ENCODE measurements at regions not wholly inside any gene's neighbourhood (a gene's known extent, or its start where the extent isn't known, plus 50 kb on each side); places are given as distances from the start of the nearest gene placed in this dataset.
A peak's percentile ranks its signal among the peaks of the same experiment; 100 is the strongest.

DNA sequence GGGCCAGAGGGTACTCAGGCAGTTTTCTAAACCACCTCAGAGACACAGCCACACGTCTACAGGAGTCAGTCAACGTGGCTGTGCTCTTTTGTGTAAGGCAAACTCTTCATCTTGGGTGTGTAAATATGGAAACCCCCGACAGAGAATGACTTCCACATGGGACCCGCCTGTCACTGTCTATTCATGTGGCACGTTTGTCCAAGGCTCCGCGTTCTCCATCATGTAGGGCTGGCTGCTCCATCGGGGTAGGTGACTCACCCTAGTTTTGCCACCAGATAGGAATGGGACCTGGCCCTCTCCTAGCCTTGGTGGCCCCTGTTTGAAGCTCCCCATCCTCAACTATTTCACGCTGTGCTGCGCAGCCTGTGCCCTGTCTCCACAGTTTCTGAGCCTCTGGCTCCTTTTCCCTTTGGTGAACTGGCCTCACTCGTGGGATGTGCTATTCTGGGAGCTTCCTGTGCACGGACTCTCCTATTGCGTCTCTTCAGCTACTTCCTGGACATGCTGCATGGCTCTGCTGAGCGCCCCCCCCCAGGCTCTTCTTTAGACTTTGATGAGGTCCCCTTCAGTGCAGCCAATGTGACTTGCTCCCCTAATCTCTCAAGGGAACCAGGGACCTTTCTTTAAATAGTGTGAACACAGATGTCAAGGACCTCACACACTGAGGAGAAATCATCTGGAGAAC, 143.2 kb upstream of the PDE10A start:
- intact Hi-C loops (cut with DNase I) = no loop called here
- TF ChIP-seq, protein P1, sequence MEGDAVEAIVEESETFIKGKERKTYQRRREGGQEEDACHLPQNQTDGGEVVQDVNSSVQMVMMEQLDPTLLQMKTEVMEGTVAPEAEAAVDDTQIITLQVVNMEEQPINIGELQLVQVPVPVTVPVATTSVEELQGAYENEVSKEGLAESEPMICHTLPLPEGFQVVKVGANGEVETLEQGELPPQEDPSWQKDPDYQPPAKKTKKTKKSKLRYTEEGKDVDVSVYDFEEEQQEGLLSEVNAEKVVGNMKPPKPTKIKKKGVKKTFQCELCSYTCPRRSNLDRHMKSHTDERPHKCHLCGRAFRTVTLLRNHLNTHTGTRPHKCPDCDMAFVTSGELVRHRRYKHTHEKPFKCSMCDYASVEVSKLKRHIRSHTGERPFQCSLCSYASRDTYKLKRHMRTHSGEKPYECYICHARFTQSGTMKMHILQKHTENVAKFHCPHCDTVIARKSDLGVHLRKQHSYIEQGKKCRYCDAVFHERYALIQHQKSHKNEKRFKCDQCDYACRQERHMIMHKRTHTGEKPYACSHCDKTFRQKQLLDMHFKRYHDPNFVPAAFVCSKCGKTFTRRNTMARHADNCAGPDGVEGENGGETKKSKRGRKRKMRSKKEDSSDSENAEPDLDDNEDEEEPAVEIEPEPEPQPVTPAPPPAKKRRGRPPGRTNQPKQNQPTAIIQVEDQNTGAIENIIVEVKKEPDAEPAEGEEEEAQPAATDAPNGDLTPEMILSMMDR (IDR thresholded peaks at IDR 0.05) = no peak
- Histone ChIP-seq H3K4me3 (no peak overlapping the region), H3K27me3 (no peaks in the 10 kb centered on the region), H3K9me3 (no peaks in the 10 kb centered on the region), H3K4me1 (no peaks in the 10 kb centered on the region), H3K27ac (no peak overlapping the region), H3K36me3 (no peaks in the 10 kb centered on the region)
- DNase-seq (ENCODE audit: low spot score in 2 of 2) = no peak

DNA sequence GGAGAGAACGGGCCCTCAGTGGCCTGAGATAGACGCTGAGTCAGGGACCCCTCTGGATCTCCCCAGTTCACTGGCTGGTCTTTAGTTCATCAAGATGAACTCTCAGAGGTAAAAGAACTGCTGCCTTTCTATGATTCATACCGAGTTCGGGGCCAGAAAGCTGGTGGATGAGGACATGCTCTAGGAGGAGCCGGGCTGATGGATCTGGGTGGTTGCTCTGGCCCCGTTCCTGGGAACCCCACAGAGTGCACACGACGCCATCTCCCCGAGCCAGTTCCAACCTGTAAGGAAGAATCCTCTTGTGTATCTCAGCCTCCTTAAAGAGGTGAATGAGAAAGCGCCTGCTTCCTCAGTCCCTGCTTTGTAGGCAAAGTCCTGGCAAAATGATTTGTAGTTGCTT, 142.6 kb upstream of the PDE10A start:
- TF ChIP-seq, protein P1 (IDR thresholded peaks at IDR 0.05) = no peak
- Histone ChIP-seq H3K27me3 (no peaks in the 10 kb centered on the region), H3K9me3 (no peaks in the 10 kb centered on the region), H3K4me1 (no peaks in the 10 kb centered on the region), H3K4me3 (no peak overlapping the region), H3K27ac (no peak overlapping the region), H3K36me3 (no peaks in the 10 kb centered on the region)
- intact Hi-C loops (cut with DNase I) = no loop called here
- DNase-seq (ENCODE audit: low spot score in 2 of 2) = no peak

DNA sequence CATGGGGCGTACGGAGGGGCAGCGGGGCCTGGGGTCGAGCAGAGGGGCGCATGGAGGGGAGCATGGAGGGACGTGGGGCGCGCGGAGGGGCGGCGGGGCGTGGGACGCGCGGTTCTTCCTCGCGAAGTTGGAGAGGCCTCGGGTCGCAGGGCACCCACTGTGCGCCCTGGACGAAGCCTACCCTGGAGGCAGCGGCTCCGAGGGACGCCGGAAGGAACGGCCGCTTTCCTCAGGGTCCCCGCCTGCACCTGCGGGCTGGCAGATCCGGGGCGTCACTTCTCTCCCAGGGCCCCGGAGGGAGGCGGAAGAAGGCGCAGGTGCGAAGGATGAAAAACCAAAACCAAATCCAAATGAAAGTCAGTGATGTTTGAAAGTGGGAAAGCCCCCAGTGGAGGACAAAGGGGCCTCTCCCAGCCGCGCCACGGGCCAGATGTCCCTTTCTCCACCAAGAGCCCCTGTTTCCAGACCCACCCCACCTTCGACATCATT, 142.1 kb upstream of the PDE10A start:
- H3K4me1 ChIP-seq = no peaks in the 10 kb centered on the region
- TF ChIP-seq, protein P1 (IDR thresholded peaks at IDR 0.05) = no peak
- no peaks in the 10 kb centered on the region for H3K27me3 ChIP-seq
- H3K9me3 ChIP-seq = no peaks in the 10 kb centered on the region
- intact Hi-C loops (cut with DNase I) = no loop called here
- H3K27ac ChIP-seq = no peak overlapping the region
- H3K36me3 ChIP-seq = no peaks in the 10 kb centered on the region
- DNase-seq (ENCODE audit: low spot score in 2 of 2) = no peak
- H3K4me3 ChIP-seq = peak overlapping the region in 1 of 2 donors; percentile 54

DNA sequence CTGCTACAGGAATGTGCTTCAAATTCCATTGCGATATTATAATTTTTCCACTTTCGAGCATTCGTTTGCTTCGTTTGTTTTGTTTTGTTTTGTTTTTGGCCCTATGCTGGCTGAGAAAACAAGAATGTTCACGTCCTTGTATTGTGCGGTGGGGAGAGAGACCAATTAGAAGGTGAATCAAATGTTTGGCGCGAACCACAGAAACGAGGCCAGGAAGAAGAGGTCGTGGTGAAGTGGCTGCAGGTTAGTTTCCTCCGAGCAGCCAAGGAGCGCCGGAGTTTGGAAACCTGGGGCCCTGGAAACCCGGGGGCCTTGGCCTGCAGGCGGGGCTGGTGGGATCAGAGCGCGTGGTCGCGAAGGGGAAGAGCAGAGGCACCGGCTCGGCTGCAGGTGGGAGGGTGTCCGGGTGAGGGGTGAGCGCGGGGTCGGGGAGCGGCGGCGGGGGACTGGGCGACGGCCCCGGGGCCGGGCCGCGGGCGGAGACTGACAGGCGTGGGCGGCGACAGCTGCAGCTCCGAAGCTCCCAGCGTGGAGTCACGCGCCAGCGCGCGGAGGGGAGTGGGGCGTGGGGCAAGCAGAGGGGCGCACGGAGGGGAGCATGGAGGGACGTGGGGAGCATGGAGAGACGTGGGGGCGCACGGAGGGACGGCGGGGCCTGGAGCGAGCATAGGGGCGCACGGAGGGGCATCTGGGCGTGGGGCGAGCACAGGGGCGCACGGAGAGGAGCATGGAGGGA, 141.5 kb upstream of the PDE10A start:
- H3K27ac ChIP-seq = no peak overlapping the region
- H3K9me3 ChIP-seq = no peaks in the 10 kb centered on the region
- intact Hi-C loops (cut with DNase I) = no loop called here
- no peaks in the 10 kb centered on the region for H3K27me3 ChIP-seq
- DNase-seq (ENCODE audit: low spot score in 2 of 2) = no peak
- no peaks in the 10 kb centered on the region for H3K4me1 ChIP-seq
- H3K36me3 ChIP-seq = no peaks in the 10 kb centered on the region
- peak overlapping the region; percentile 44 to 54 for H3K4me3 ChIP-seq
- TF ChIP-seq, protein P1 (IDR thresholded peaks at IDR 0.05) = no peak

DNA sequence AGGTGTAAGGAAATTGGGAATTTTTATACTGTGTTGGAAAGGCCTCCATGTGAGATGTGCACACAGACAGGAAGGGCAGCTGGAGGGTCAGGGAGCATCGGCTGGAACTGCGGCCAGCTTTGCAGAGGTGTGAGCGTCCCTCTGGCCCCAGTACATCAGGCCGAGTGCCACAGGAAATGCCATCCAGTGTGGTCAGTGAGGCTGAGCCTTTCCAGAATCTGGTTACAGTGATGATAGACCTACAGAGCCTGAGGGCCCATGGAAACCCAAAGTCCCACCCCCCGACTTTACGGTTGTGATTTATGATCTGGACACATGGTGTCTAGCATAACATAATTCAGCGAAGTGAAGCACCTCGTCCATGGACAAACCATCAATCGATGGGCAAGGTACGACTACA, 137.3 kb upstream of the PDE10A start:
- H3K27ac ChIP-seq = no peak overlapping the region
- DNase-seq (ENCODE audit: low spot score in 2 of 2) = no peak
- H3K4me3 ChIP-seq = no peak overlapping the region
- intact Hi-C loops (cut with DNase I) = no loop called here
- no peaks in the 10 kb centered on the region for H3K4me1 ChIP-seq
- no peaks in the 10 kb centered on the region for H3K9me3 ChIP-seq
- no peaks in the 10 kb centered on the region for H3K27me3 ChIP-seq
- TF ChIP-seq, protein P1 (IDR thresholded peaks at IDR 0.05) = no peak
- no peaks in the 10 kb centered on the region for H3K36me3 ChIP-seq

All from ascending aorta (tissue), 2 donors.